Kidney epithelial cell (primary cell): ENCODE measurements at regions not wholly inside any gene's neighbourhood (a gene's known extent, or its start where the extent isn't known, plus 50 kb on each side); places are given as distances from the start of the nearest gene placed in this dataset.

Source experiments
- DNase-seq: peaks from one replicate; pipeline ENCODE4 v3.0.0-alpha.2; 2010; ENCODE audit warnings: low read depth
- H3K27me3 ChIP-seq: 2 replicates; pipeline ENCODE4 v1.6.0; 2011; ENCODE audit warnings: low read length; ENCODE audit not compliant: control insufficient read depth, insufficient read depth
- H3K36me3 ChIP-seq: 2 replicates; pipeline ENCODE4 v1.5.1; 2011; ENCODE audit warnings: low read length; ENCODE audit not compliant: control insufficient read depth, insufficient read depth
- H3K4me3 ChIP-seq: 2 replicates; pipeline ENCODE4 v1.5.1; 2011; ENCODE audit warnings: low read depth, mild to moderate bottlenecking, control low read depth, low read length
- CTCF ChIP-seq: IDR thresholded peaks from 2 replicates; pipeline ENCODE4 v1.5.1; 2011; ENCODE audit warnings: mild to moderate bottlenecking, moderate library complexity, low read length, control low read depth, inconsistent platforms; ENCODE audit not compliant: insufficient read depth, poor library complexity, severe bottlenecking

GRCh38 chr7:9978106-9979064 lies 995.3 kb upstream of the PHF14 start:
- no peak overlapping the region for H3K4me3 ChIP-seq
- H3K36me3 ChIP-seq = no peaks in the 10 kb centered on the region
- TF ChIP-seq CTCF = no peak

GRCh38 chr7:9981742-9982349 lies 991.8 kb upstream of the PHF14 start:
- no peak for DNase-seq
- H3K36me3 ChIP-seq = no peaks in the 10 kb centered on the region
- H3K4me3 ChIP-seq = no peak overlapping the region
- H3K27me3 ChIP-seq = no peaks in the 10 kb centered on the region
- no peak for TF ChIP-seq CTCF

More at GRCh38 chr7:9978106-9979064, 995.3 kb upstream of the PHF14 start:
- H3K27me3 ChIP-seq = no peaks in the 10 kb centered on the region
- DNase-seq = no peak

- H3K36me3 ChIP-seq = no peaks in the 10 kb centered on the region
- no peak for TF ChIP-seq CTCF
- H3K27me3 ChIP-seq = no peaks in the 10 kb centered on the region
- H3K4me3 ChIP-seq = no peak overlapping the region
- no peak for DNase-seq
Measured at GRCh38 chr7:9983048-9983447, 990.6 kb upstream of the PHF14 start.

GRCh38 chr7:10015687-10016086 lies 958.0 kb upstream of the PHF14 start:
- no peaks in the 10 kb centered on the region for H3K27me3 ChIP-seq
- no peak for DNase-seq
- no peaks in the 10 kb centered on the region for H3K36me3 ChIP-seq
- no peak overlapping the region for H3K4me3 ChIP-seq
- no peak for TF ChIP-seq CTCF

GRCh38 chr7:10022480-10022879 lies 951.2 kb upstream of the PHF14 start:
- TF ChIP-seq CTCF = no peak
- Histone ChIP-seq H3K4me3 (no peak overlapping the region), H3K27me3 (no peaks in the 10 kb centered on the region), H3K36me3 (no peaks in the 10 kb centered on the region)
- DNase-seq = no peak
